Left lung (tissue), 4 donors: ENCODE measurements at regions not wholly inside any gene's neighbourhood (a gene's known extent, or its start where the extent isn't known, plus 50 kb on each side); places are given as distances from the start of the nearest gene placed in this dataset.

ENCODE experiments used
- ATAC-seq: fragments of 200-7000 bp; cut with Tn5 transposase; one replicate; pipeline ENCODE4 v1.9.1; 2020; ENCODE audit warnings: moderate library complexity
- DNase-seq, 4 donors: peaks; one replicate each; pipeline ENCODE4 v3.0.0-alpha.2; 2013 to 2020
- H3K27ac ChIP-seq, 2 donors: fragments of 200-600 bp; sonication (generic) in 1 of 2; one replicate each; pipeline versions ENCODE4 v1.5.0 to v1.8.0; 2020 to 2021
- H3K27me3 ChIP-seq, 2 donors: fragments of 200-600 bp; sonication (generic) in 1 of 2; one replicate each; pipeline versions ENCODE4 v1.5.0 to v1.8.0; 2020 to 2021
- H3K36me3 ChIP-seq, 2 donors: fragments of 200-600 bp; sonication (generic) in 1 of 2; one replicate each; pipeline versions ENCODE4 v1.5.0 to v1.8.0; 2020 to 2021
- H3K4me1 ChIP-seq, 2 donors: fragments of 200-600 bp; one replicate each; pipeline ENCODE4 v1.8.0; 2021
- H3K4me3 ChIP-seq, 2 donors: fragments of 200-600 bp; sonication (generic) in 1 of 2; one replicate each; pipeline versions ENCODE4 v1.5.0 to v1.8.0; 2020 to 2021; ENCODE audit warnings: mild to moderate bottlenecking in 1 of 2
- H3K9me3 ChIP-seq, 2 donors: fragments of 200-600 bp; sonication (generic) in 1 of 2; one replicate each; pipeline versions ENCODE4 v1.5.0 to v1.8.0; 2020 to 2021
- intact Hi-C, 2 donors: fragments of 100-400 bp; cut with DNase I; formaldehyde crosslinking; loops; one replicate each; pipeline versions ENCODE4 v1.11.2 to v1.14.2; 2022
- TF ChIP-seq, protein P1 (sequence below), 2 donors: fragments of 200-600 bp; sonication (generic) in 1 of 2; IDR thresholded peaks; one replicate each; pipeline versions ENCODE4 v1.5.0 to v1.8.0; 2021; ENCODE audit warnings: antibody characterized with exemption in 2 of 2
- donor health status: DM: no; HTN: yes; CAD: no.
- donor health status: DM: no; HTN: no; CAD: no.

- ATAC-seq (no peak), DNase-seq (no peak)
- TF ChIP-seq, protein P1, sequence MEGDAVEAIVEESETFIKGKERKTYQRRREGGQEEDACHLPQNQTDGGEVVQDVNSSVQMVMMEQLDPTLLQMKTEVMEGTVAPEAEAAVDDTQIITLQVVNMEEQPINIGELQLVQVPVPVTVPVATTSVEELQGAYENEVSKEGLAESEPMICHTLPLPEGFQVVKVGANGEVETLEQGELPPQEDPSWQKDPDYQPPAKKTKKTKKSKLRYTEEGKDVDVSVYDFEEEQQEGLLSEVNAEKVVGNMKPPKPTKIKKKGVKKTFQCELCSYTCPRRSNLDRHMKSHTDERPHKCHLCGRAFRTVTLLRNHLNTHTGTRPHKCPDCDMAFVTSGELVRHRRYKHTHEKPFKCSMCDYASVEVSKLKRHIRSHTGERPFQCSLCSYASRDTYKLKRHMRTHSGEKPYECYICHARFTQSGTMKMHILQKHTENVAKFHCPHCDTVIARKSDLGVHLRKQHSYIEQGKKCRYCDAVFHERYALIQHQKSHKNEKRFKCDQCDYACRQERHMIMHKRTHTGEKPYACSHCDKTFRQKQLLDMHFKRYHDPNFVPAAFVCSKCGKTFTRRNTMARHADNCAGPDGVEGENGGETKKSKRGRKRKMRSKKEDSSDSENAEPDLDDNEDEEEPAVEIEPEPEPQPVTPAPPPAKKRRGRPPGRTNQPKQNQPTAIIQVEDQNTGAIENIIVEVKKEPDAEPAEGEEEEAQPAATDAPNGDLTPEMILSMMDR (IDR thresholded peaks at IDR 0.05): no peak
- intact Hi-C loops: no loop called here
- Histone ChIP-seq H3K36me3 (no peaks in the 10 kb centered on the region), H3K27ac (no peak overlapping the region), H3K27me3 (no peaks in the 10 kb centered on the region), H3K4me1 (no peaks in the 10 kb centered on the region), H3K4me3 (no peak overlapping the region), H3K9me3 (no peaks in the 10 kb centered on the region)
These were observed 470.4 kb downstream of the CDH26 start for GRCh38 chr20:60428651-60429050.

DNA sequence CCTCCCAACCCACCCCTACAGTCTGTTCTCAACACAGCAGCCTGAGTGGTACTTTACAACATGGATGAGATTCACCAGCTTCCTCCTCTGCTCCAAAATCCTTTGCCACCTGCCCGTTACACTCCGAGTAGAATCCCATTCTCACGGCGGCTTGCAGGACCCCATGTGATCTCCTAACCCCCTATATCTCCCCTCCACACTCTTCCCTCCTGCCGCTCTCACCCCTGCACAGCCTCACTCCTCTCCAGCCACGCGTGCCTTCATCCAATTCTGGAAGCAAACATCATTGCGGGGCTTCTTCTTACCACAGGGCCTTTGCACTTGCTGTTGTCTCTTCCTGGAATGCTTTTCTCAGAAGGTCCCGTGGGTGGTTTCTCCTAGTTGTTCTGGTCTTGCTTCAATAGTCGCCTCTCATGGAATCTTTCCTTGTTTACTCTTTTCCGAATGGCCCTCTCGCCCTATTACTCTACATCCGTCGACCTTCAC lies 472.3 kb downstream of the CDH26 start:
- H3K36me3 ChIP-seq: no peaks in the 10 kb centered on the region
- no peak overlapping the region for H3K4me3 ChIP-seq
- no peaks in the 10 kb centered on the region for H3K9me3 ChIP-seq
- DNase-seq (no peak), ATAC-seq (no peak)
- H3K27ac ChIP-seq: no peak overlapping the region
- TF ChIP-seq, protein P1 (IDR thresholded peaks at IDR 0.05): no peak
- no peaks in the 10 kb centered on the region for H3K4me1 ChIP-seq
- intact Hi-C loops: no loop called here
- H3K27me3 ChIP-seq: no peaks in the 10 kb centered on the region

DNA sequence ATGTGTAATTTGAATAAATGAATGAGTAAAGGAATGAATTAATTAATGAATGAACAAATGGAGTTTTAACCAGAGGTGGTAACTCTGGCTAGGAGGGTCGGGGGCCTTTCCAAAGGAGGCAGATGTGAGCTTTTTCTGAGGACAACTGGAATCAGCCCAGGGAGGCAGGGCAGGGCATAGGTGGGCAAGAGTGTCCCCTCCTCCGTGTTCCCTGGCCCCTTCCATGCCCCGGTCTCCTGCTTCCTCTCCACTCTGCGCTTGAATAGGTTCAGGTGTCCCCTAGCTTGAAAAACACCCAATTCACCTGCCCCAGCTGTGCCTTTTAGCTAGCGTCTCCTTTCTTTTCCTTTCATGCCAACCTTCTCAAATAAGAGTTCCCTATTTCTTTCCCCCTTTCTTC lies 473.1 kb downstream of the CDH26 start:
- Histone ChIP-seq H3K9me3 (no peaks in the 10 kb centered on the region), H3K36me3 (no peaks in the 10 kb centered on the region), H3K4me3 (no peak overlapping the region), H3K27me3 (no peaks in the 10 kb centered on the region), H3K4me1 (no peaks in the 10 kb centered on the region), H3K27ac (no peak overlapping the region)
- DNase-seq (no peak), ATAC-seq (no peak)
- intact Hi-C loops: no loop called here
- TF ChIP-seq, protein P1 (IDR thresholded peaks at IDR 0.05): no peak

DNA sequence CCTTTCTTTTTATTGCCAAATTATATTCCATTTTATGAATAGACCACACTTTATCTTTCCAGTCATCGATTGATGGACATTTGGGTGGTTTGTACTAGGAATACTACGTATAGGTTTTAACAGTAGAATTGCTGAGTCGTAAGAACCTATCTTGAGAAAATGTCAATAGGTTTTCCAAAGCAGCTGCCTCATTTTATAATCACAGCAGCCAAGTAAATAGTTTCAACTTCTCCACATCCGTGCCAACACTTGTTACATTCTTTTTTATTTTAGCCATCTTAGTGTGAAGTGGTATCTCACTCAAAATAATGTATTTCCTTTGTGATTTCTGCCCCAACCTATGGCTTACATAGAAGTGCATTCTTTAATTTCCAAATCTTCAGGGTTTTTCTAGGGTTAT lies 479.2 kb downstream of the CDH26 start:
- H3K4me3 ChIP-seq: no peak overlapping the region
- no peak for DNase-seq
- no peaks in the 10 kb centered on the region for H3K4me1 ChIP-seq
- intact Hi-C loops: no loop called here
- H3K27ac ChIP-seq: no peak overlapping the region
- no peaks in the 10 kb centered on the region for H3K36me3 ChIP-seq
- H3K9me3 ChIP-seq: peaks cover 0 to 6% of the 10 kb centered on the region in 2 donors
- ATAC-seq: no peak
- H3K27me3 ChIP-seq: no peaks in the 10 kb centered on the region
- TF ChIP-seq, protein P1 (IDR thresholded peaks at IDR 0.05): no peak

DNA sequence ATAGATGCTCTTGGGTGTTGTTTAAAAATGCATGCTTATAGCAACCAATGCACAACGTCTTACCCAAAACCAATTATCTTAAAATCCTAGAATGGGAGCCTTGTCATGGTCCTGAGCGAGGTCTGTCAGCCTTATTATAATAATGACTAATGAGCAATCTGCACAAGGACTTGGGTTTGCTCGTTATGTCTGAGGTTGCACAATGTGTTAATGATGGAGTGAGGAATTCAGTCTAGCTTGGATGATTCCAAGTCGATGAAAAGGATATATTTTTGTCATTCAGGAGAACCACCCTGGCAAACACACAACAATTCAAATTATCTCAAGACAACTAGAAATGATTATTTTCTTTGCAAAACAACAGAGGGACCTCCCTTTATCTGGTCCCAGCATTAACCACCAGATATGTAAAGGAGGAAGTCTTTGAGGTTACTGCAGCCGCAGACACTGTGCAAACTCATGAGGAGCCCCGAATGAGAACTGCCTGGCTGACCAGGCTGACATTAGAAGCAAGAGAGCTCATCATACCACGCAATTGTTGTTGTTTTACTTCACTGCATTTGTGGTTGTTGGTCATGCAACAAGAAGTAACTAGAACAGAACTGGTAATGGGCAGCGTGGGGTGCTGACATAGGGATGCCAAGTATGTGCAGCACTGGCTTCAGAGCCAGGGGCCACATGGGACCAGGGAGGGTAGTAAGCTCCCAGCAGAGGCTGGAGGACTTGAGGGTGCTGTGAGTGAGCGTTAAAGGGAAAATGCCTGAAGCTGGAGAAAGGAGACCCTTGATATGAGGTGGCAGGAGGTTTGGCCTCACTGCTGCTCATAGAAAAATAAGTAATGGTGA lies 488.3 kb downstream of the CDH26 start:
- Histone ChIP-seq H3K36me3 (no peaks in the 10 kb centered on the region), H3K27me3 (peaks cover 0 to 8% of the 10 kb centered on the region in 2 donors), H3K4me3 (no peak overlapping the region), H3K4me1 (no peaks in the 10 kb centered on the region), H3K9me3 (no peaks in the 10 kb centered on the region), H3K27ac (no peak overlapping the region)
- TF ChIP-seq, protein P1 (IDR thresholded peaks at IDR 0.05): no peak
- DNase-seq: no peak
- ATAC-seq: no peak
- intact Hi-C loops: no loop called here
